ENCODE measurements at regions not wholly inside any gene's neighbourhood (a gene's known extent, or its start where the extent isn't known, plus 50 kb on each side); places are given as distances from the start of the nearest gene placed in this dataset.

GRCh38 chr4:125573786-125574185 lies 259.0 kb downstream of the FAT4 start:
- TF ChIP-seq CTCF (IDR thresholded peaks at IDR 0.05): no peak
- no peak for TF ChIP-seq POLR2A (IDR thresholded peaks at IDR 0.05)
